Esophagus muscularis mucosa (tissue), 4 donors: ENCODE measurements at regions not wholly inside any gene's neighbourhood (a gene's known extent, or its start where the extent isn't known, plus 50 kb on each side); places are given as distances from the start of the nearest gene placed in this dataset.

Experiments
- EP300 ChIP-seq: sonication (generic); formaldehyde crosslinking; IDR thresholded peaks from one replicate; pipeline ENCODE4 v1.6.1; 2017; ENCODE audit warnings: antibody characterized with exemption
- POLR2A ChIP-seq: fragments of 450-650 bp; IDR thresholded peaks from one replicate; pipeline ENCODE4 v1.6.1; 2017; ENCODE audit warnings: antibody characterized with exemption, moderate library complexity, mild to moderate bottlenecking, low read depth
- POLR2AphosphoS5 ChIP-seq, 2 donors: sonication (generic); formaldehyde crosslinking; IDR thresholded peaks; one replicate each; pipeline ENCODE4 v1.6.1; 2017; ENCODE audit warnings: antibody characterized with exemption in 2 of 2
- TF ChIP-seq, protein P1 (sequence below), 3 experiments: fragments of 200-600 bp in 2 of 3; fragments of 450-650 bp in 1 of 3; sonication (generic) in 2 of 3; IDR thresholded peaks; one replicate each; pipeline ENCODE4 v1.5.1; 2017 to 2019; ENCODE audit warnings: antibody characterized with exemption in 3 of 3, mild to moderate bottlenecking in 2 of 3, moderate library complexity in 1 of 3

DNA sequence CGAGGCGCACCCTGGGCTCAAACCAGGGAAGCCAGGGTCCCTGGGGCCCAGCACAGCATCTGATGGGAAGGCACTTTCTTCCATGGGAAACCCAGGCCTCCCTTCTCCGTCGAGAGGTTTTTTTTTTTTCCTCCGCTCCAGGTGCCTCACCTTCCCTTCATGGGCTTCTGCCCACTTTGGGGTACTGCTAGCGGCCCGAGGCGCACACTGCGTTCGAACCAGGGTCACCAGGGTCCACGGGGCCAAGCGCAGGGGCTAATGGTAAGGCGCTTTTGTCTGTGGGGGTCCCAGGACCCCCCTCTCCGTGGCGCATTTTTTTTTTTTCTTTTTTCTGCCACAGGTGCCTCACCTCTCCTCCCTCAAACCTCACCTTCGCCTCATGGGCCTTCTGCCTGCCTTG, 1571.3 kb downstream of the TSPY10 start:
- TF ChIP-seq, protein P1, sequence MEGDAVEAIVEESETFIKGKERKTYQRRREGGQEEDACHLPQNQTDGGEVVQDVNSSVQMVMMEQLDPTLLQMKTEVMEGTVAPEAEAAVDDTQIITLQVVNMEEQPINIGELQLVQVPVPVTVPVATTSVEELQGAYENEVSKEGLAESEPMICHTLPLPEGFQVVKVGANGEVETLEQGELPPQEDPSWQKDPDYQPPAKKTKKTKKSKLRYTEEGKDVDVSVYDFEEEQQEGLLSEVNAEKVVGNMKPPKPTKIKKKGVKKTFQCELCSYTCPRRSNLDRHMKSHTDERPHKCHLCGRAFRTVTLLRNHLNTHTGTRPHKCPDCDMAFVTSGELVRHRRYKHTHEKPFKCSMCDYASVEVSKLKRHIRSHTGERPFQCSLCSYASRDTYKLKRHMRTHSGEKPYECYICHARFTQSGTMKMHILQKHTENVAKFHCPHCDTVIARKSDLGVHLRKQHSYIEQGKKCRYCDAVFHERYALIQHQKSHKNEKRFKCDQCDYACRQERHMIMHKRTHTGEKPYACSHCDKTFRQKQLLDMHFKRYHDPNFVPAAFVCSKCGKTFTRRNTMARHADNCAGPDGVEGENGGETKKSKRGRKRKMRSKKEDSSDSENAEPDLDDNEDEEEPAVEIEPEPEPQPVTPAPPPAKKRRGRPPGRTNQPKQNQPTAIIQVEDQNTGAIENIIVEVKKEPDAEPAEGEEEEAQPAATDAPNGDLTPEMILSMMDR (IDR thresholded peaks at IDR 0.05): no peak
- no peak for TF ChIP-seq EP300
- no peak for TF ChIP-seq POLR2A
- no peak for TF ChIP-seq POLR2AphosphoS5 (IDR thresholded peaks at IDR 0.05)
